ENCODE measurements at regions not wholly inside any gene's neighbourhood (a gene's known extent, or its start where the extent isn't known, plus 50 kb on each side); places are given as distances from the start of the nearest gene placed in this dataset.

- TF ChIP-seq RBM17 (IDR thresholded peaks at IDR 0.05; ENCODE audit: borderline replicate concordance, low read depth, low read length) (no peak), ZNF165 (CRISPR knock-in tag; IDR thresholded peaks at IDR 0.05; ENCODE audit: borderline replicate concordance) (no peak), KLF10 (CRISPR knock-in tag; IDR thresholded peaks at IDR 0.05) (no peak), POLR2A (conservative IDR thresholded peaks at IDR 0.05) (no peak), ZBTB49 (CRISPR knock-in tag; IDR thresholded peaks at IDR 0.05; ENCODE audit: borderline replicate concordance) (no peak), CTCF (IDR thresholded peaks at IDR 0.05 in 2 of 3, conservative IDR thresholded peaks at IDR 0.05 in 1 of 3; ENCODE audit: insufficient read depth in 2 of 3, low read depth in 1 of 3, low read length in 3 of 3) (no peak), EGR1 (conservative IDR thresholded peaks at IDR 0.05) (no peak)
- TF ChIP-seq, protein P1, sequence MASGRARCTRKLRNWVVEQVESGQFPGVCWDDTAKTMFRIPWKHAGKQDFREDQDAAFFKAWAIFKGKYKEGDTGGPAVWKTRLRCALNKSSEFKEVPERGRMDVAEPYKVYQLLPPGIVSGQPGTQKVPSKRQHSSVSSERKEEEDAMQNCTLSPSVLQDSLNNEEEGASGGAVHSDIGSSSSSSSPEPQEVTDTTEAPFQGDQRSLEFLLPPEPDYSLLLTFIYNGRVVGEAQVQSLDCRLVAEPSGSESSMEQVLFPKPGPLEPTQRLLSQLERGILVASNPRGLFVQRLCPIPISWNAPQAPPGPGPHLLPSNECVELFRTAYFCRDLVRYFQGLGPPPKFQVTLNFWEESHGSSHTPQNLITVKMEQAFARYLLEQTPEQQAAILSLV (tag; IDR thresholded peaks at IDR 0.05), result no peak
Measured at GRCh38 chr1:38516560-38516959, 343.0 kb downstream of the RRAGC start.

Measured in K562 (cell line).